AG09319 (cell line): ENCODE measurements at regions not wholly inside any gene's neighbourhood (a gene's known extent, or its start where the extent isn't known, plus 50 kb on each side); places are given as distances from the start of the nearest gene placed in this dataset.
"Not testable (repeated sequence)": the region's sequence is repeated elsewhere in the genome, so short reads cannot be mapped to it uniquely, and the experiment has no call there.

Source experiments
- DNase-seq: peaks from one replicate; pipeline ENCODE4 v3.0.0-alpha.2; 2010; ENCODE audit warnings: low read depth; ENCODE audit errors: extremely low read depth
- TF ChIP-seq, protein P1 (sequence below): IDR thresholded peaks from 2 replicates; pipeline ENCODE4 v1.5.1; 2011; ENCODE audit warnings: low read depth, mild to moderate bottlenecking, inconsistent platforms, low read length, moderate library complexity

DNA sequence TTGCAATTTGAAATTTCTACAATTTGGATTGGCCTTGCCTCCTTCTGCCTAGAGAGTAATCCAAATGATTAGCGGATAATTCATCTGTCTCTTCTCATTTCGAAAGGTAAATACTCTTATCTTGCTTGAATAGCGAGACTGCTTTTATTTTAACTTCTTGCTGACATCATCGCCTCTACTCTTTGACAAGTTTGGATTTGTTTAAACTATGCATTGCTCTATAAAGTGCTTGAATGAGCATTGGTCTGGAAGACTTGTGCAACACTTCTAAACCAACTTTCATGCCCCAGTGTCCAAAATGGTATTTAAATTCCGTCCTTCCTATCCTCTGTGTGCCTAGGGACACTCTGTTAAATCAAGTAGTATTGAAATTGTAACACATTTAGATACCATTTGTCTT is 384.1 kb upstream of the SLC35B3 start:
- TF ChIP-seq, protein P1, sequence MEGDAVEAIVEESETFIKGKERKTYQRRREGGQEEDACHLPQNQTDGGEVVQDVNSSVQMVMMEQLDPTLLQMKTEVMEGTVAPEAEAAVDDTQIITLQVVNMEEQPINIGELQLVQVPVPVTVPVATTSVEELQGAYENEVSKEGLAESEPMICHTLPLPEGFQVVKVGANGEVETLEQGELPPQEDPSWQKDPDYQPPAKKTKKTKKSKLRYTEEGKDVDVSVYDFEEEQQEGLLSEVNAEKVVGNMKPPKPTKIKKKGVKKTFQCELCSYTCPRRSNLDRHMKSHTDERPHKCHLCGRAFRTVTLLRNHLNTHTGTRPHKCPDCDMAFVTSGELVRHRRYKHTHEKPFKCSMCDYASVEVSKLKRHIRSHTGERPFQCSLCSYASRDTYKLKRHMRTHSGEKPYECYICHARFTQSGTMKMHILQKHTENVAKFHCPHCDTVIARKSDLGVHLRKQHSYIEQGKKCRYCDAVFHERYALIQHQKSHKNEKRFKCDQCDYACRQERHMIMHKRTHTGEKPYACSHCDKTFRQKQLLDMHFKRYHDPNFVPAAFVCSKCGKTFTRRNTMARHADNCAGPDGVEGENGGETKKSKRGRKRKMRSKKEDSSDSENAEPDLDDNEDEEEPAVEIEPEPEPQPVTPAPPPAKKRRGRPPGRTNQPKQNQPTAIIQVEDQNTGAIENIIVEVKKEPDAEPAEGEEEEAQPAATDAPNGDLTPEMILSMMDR: no peak
- no peak for DNase-seq

DNA sequence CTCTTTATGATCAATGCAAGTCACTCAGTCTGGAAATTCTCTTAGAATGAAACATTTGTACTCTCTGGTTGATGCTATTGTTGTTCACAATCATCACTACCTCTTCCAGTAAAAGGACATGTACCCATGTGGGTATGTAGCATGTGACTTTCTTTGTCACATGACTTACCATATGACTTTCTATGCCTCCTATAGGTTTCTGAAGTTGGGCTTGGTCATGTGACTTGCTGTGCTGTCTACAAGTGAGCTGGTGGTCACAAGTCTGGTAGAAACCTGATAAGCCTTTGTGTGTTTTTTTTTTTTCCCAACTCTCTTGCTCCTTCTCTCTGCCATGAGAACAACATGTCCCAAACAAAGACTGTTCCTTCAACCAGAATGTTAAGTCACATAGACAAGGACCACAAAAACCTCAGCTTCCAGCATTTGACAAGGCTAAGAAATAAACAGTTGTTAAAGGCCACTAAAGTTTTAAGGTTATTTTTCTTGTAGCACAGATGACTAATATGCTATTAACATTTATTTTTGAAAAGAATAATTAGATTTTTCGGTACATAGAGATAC is 379.2 kb upstream of the SLC35B3 start:
- DNase-seq: no peak
- TF ChIP-seq, protein P1: no peak

DNA sequence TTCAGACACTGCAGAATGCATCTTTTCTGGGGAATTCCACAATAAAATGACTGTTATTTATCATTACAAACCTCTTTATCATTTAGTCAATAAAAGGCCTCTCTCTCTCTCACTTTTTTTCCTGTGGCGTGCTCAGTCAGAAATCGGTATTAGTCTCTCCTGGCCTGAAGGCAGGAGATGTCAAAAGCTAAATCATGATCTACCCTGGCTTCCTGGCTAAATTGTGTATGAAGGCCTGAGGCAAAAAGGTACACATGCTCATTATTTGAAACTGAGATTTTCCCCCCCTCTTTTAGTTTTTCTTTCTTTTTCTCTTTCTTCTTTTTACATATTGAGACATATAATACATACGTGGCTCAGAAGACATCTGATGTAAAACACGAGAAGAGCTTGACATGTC is 375.0 kb upstream of the SLC35B3 start:
- TF ChIP-seq, protein P1: no peak
- DNase-seq: no peak

DNA sequence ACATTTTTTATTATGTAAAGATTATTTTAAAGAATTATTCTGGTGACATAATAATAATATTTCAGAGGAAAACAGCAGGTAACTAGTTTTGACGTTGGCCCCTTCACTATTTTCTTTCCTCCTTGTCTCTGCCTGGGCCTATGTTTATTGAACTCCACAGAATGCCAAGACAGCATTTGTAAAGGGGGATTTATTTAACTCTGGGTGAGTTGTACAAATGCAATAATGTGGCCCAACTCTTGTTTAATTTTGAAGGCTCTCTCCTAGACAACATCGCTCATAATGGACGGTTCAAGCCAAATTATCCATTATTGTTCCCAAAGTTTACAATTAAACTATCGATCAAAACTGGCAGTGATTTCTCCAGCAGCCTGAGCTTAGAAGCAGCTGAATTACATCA is 374.3 kb upstream of the SLC35B3 start:
- TF ChIP-seq, protein P1: no peak

DNA sequence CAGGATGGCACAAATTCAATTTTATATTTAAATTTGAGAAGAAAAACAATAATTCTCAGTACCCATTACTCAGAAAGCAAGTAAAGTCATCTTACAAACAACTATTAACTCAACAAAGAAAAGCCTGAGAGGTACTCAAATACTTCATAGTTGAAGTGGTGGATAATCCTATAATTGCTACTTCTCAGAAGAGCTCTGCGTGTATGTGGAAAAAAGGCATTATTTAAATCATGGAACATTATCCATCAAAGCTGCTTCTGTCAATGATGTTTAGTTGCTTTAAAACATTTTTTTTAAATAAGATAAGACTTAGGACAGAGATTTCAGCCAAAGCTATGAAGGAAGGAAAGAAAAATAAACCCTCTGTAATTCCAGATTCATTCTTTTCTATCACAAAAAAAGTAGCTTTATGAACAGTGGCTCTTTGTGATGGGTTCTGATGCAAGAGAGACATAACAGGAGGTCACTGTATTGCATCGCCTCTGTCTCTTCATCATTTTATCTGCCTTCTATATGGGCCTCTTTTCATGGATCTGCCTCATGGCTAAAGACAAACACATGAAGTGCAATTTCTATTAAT is 367.9 kb upstream of the SLC35B3 start:
- TF ChIP-seq, protein P1: no peak
- DNase-seq: no peak

More for the DNA sequence above, 374.3 kb upstream of the SLC35B3 start:
- DNase-seq: no peak

DNA sequence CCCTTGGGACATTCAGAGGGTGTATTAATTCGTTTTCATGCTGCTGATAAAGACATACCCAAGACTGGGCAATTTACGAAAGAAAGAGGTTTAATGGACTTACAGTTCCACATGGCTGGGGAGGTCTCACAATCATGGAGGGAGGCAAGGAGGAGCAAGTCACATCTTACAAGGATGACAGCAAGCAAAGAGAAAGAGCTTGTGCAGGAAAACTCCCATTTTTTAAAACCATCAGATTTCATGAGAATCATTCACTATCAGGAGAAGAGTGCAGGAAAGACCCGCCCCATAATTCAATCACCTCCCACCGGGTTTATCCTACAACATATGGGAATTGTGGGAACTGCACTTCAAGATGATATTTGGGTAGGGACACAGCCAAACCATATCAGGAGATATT is 367.1 kb upstream of the SLC35B3 start:
- DNase-seq: not testable (repeated sequence)

DNA sequence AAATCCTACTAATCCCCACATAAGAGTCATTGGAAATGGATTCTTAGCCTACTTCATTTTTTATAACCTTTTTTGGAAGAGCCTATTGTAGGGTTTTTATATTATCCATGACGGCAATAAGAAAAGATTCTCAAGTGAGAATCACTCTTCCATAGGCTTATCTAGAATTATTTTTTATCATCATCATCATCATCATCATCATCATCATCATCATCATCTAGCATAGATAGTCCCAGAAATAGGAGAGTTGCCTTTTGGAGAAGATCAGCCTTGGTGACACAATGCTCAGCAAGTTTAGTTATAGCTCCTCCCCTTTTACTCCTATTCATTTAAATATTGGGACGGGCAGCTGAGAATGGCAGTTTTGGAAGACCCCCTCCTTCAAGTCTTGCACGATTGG is 359.1 kb upstream of the SLC35B3 start:
- TF ChIP-seq, protein P1: no peak

DNA sequence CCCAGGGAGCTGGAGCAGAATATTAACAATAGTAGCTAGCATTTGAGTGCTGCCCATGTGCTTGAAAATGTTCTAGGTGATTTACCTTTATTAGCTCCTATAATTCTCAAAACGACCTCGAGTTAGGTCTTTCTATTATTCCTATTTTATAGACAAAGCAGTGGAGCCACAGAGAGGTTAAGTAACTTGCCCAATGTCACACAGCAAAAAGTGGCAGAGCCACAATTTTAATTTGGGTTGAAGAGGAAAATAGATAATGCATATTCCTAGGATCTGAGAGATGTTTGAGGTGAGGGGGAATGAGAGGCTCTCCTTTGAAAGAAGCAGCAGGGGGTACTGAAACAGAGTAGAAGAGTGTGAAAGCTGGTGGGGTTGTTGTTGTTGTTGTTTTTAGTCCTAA is 354.5 kb upstream of the SLC35B3 start:
- TF ChIP-seq, protein P1: no peak
- DNase-seq: no peak

More for the DNA sequence above, 359.1 kb upstream of the SLC35B3 start:
- DNase-seq: no peak
